ENCODE measurements at regions not wholly inside any gene's neighbourhood (a gene's known extent, or its start where the extent isn't known, plus 50 kb on each side); places are given as distances from the start of the nearest gene placed in this dataset.

GRCh38 chr1:222107975-222108374, 366.1 kb upstream of the DUSP10 start:
- intact Hi-C loops (cut with micrococcal nuclease), result no loop called here
- H3K27me3 ChIP-seq (ENCODE audit: low read depth), result no peaks in the 10 kb centered on the region
- no peak for TF ChIP-seq CTCF (IDR thresholded peaks at IDR 0.05; ENCODE audit: borderline replicate concordance)
- H3K9me3 ChIP-seq (replicated peaks), result no peaks in the 10 kb centered on the region
- no peak overlapping the region for H3K4me3 ChIP-seq
- peaks cover 25% of the 10 kb centered on the region for H3K4me1 ChIP-seq
- no peak overlapping the region for H3K27ac ChIP-seq (replicated peaks)
- no peaks in the 10 kb centered on the region for H3K36me3 ChIP-seq
- DNase-seq, result no peak

GRCh38 chr1:222107267-222107666, 365.4 kb upstream of the DUSP10 start:
- Histone ChIP-seq H3K4me3 (no peak overlapping the region), H3K27ac (replicated peaks) (no peak overlapping the region), H3K4me1 (peaks cover 25% of the 10 kb centered on the region), H3K9me3 (replicated peaks) (no peaks in the 10 kb centered on the region), H3K36me3 (no peaks in the 10 kb centered on the region), H3K27me3 (ENCODE audit: low read depth) (no peaks in the 10 kb centered on the region)
- no peak for DNase-seq
- intact Hi-C loops (cut with micrococcal nuclease), result no loop called here
- TF ChIP-seq CTCF (IDR thresholded peaks at IDR 0.05; ENCODE audit: borderline replicate concordance), result no peak

GRCh38 chr1:222106377-222106776, 364.5 kb upstream of the DUSP10 start:
- Histone ChIP-seq H3K4me3 (no peak overlapping the region), H3K9me3 (replicated peaks) (no peaks in the 10 kb centered on the region), H3K27me3 (ENCODE audit: low read depth) (no peaks in the 10 kb centered on the region), H3K27ac (replicated peaks) (no peak overlapping the region), H3K36me3 (no peaks in the 10 kb centered on the region), H3K4me1 (peaks cover 25% of the 10 kb centered on the region)
- DNase-seq, result no peak
- TF ChIP-seq CTCF (IDR thresholded peaks at IDR 0.05; ENCODE audit: borderline replicate concordance), result no peak
- intact Hi-C loops (cut with micrococcal nuclease), result no loop called here

GRCh38 chr1:222105861-222106260, 364.0 kb upstream of the DUSP10 start:
- H3K27me3 ChIP-seq (ENCODE audit: low read depth), result no peaks in the 10 kb centered on the region
- TF ChIP-seq CTCF (IDR thresholded peaks at IDR 0.05; ENCODE audit: borderline replicate concordance), result no peak
- no peaks in the 10 kb centered on the region for H3K9me3 ChIP-seq (replicated peaks)
- H3K36me3 ChIP-seq, result no peaks in the 10 kb centered on the region
- intact Hi-C loops (cut with micrococcal nuclease), result no loop called here
- H3K4me3 ChIP-seq, result no peak overlapping the region
- H3K27ac ChIP-seq (replicated peaks), result no peak overlapping the region
- no peak for DNase-seq
- peaks cover 25% of the 10 kb centered on the region for H3K4me1 ChIP-seq

- TF ChIP-seq CTCF (IDR thresholded peaks at IDR 0.05; ENCODE audit: borderline replicate concordance), result no peak
- Histone ChIP-seq H3K4me1 (peaks cover 25% of the 10 kb centered on the region), H3K9me3 (replicated peaks) (no peaks in the 10 kb centered on the region), H3K4me3 (no peak overlapping the region), H3K27me3 (ENCODE audit: low read depth) (no peaks in the 10 kb centered on the region), H3K27ac (replicated peaks) (no peak overlapping the region), H3K36me3 (no peaks in the 10 kb centered on the region)
- intact Hi-C loops (cut with micrococcal nuclease), result no loop called here
- DNase-seq, result no peak
These were observed 363.5 kb upstream of the DUSP10 start for GRCh38 chr1:222105393-222105737.
